Right cardiac atrium (tissue), 5 donors: ENCODE measurements at regions not wholly inside any gene's neighbourhood (a gene's known extent, or its start where the extent isn't known, plus 50 kb on each side); places are given as distances from the start of the nearest gene placed in this dataset.

Experiments
- ATAC-seq, 2 donors: fragments of 200-7000 bp; cut with Tn5 transposase; one replicate each; pipeline versions ENCODE4 v1.8.0 to v1.9.1; 2020; ENCODE audit warnings: moderate library complexity in 2 of 2, mild to moderate bottlenecking in 1 of 2
- DNase-seq, 3 donors: peaks; one replicate each; pipeline ENCODE4 v3.0.0-alpha.2; 2020
- H3K27ac ChIP-seq: one replicate; pipeline ENCODE4 v1.5.1; 2013; ENCODE audit warnings: mild to moderate bottlenecking, low read length, control low read depth, moderate library complexity
- H3K27me3 ChIP-seq: one replicate; pipeline ENCODE4 v1.6.1; 2013; ENCODE audit not compliant: control insufficient read depth, insufficient read depth
- H3K4me1 ChIP-seq: one replicate; pipeline ENCODE4 v1.6.1; 2013; ENCODE audit warnings: low read length; ENCODE audit not compliant: control insufficient read depth, insufficient read depth
- H3K4me3 ChIP-seq: one replicate; pipeline ENCODE4 v1.5.1; 2013; ENCODE audit warnings: low read length, control low read depth
- H3K9me3 ChIP-seq: one replicate; pipeline ENCODE4 v1.6.1; 2013; ENCODE audit warnings: low read length; ENCODE audit not compliant: control insufficient read depth
- WGBS: extraction: QIAGEN DNeasy Blood & Tissue Kit; methylation state at CpG from one replicate; pipeline ENCODE4 v1.1.7; 2013; 5-methylcytosine and 5-hydroxymethylcytosine counted together
- intact Hi-C, 4 donors: fragments of 100-400 bp; cut with DNase I; formaldehyde crosslinking; loops; one replicate each; pipeline versions ENCODE4 v1.11.0 to v1.14.0; 2022 to 2023
- donor health status: healthy with polysubstance abuse.
- donor health status: DM: no; HTN: yes; CAD: no.
- donor health status: DM: no; HTN: no; CAD: no.
- donor health status: DM: no; HTN: yes; CAD: no; lungs with severe emphysema.
- donor health status: DM: yes; HTN: yes; CAD: no.

- Histone ChIP-seq H3K9me3 (no peaks in the 10 kb centered on the region), H3K4me1 (no peaks in the 10 kb centered on the region), H3K27ac (no peak overlapping the region), H3K27me3 (no peaks in the 10 kb centered on the region), H3K4me3 (no peak overlapping the region)
- DNase-seq (no peak), ATAC-seq (no peak)
- intact Hi-C loops: loop anchor here in 1 of 4 donors (10.0 kb wide), 1 partner anchor 61 kb away; no protein-coding TSS in a partner anchor
- WGBS: 86% methylated on average over 10 of the region's 10 CpGs
Observed at GRCh38 chr9:28056006-28056405, 482.7 kb upstream of the C9orf72 start.

- H3K27me3 ChIP-seq: no peaks in the 10 kb centered on the region
- no peaks in the 10 kb centered on the region for H3K4me1 ChIP-seq
- H3K4me3 ChIP-seq: no peak overlapping the region
- no peak for ATAC-seq
- no peak overlapping the region for H3K27ac ChIP-seq
- no peaks in the 10 kb centered on the region for H3K9me3 ChIP-seq
- 82% methylated on average over 1 of the region's 1 CpG for WGBS
- no peak for DNase-seq
- intact Hi-C loops: loop anchor here in 1 of 4 donors (10.0 kb wide), 1 partner anchor 62 kb away; no protein-coding TSS in a partner anchor
Observed at GRCh38 chr9:28056466-28056865, 483.2 kb upstream of the C9orf72 start.

- 93% methylated on average over 8 of the region's 8 CpGs for WGBS
- Histone ChIP-seq H3K27ac (no peak overlapping the region), H3K27me3 (no peaks in the 10 kb centered on the region), H3K4me1 (no peaks in the 10 kb centered on the region), H3K4me3 (no peak overlapping the region), H3K9me3 (no peaks in the 10 kb centered on the region)
- ATAC-seq (no peak), DNase-seq (no peak)
- intact Hi-C loops: loop anchor here in 1 of 4 donors (10.0 kb wide), 1 partner anchor 64 kb away; no protein-coding TSS in a partner anchor
Observed at GRCh38 chr9:28059192-28059591, 485.9 kb upstream of the C9orf72 start.

GRCh38 chr9:28064241-28064815, 491.0 kb upstream of the C9orf72 start:
- H3K9me3 ChIP-seq: no peaks in the 10 kb centered on the region
- intact Hi-C loops: no loop called here
- 59% methylated on average over 9 of the region's 9 CpGs for WGBS
- H3K27ac ChIP-seq: no peak overlapping the region
- no peak for ATAC-seq
- DNase-seq: no peak
- no peaks in the 10 kb centered on the region for H3K27me3 ChIP-seq
- no peaks in the 10 kb centered on the region for H3K4me1 ChIP-seq
- no peak overlapping the region for H3K4me3 ChIP-seq

GRCh38 chr9:28073270-28073669, 500.0 kb upstream of the C9orf72 start:
- 12% methylated on average over 1 of the region's 1 CpG for WGBS

GRCh38 chr9:28079677-28080076, 506.4 kb upstream of the C9orf72 start:
- H3K27me3 ChIP-seq: no peaks in the 10 kb centered on the region
- no peak overlapping the region for H3K4me3 ChIP-seq
- WGBS: 87% methylated on average over 3 of the region's 3 CpGs
- no peak overlapping the region for H3K27ac ChIP-seq
- intact Hi-C loops: no loop called here
- H3K9me3 ChIP-seq: no peaks in the 10 kb centered on the region
- DNase-seq (no peak), ATAC-seq (no peak)
- H3K4me1 ChIP-seq: no peaks in the 10 kb centered on the region

More at GRCh38 chr9:28073270-28073669, 500.0 kb upstream of the C9orf72 start:
- no peaks in the 10 kb centered on the region for H3K9me3 ChIP-seq
- ATAC-seq (no peak), DNase-seq (peak in 2 of 3 donors; percentile 12 to 21)
- H3K27me3 ChIP-seq: no peaks in the 10 kb centered on the region
- no peak overlapping the region for H3K4me3 ChIP-seq
- intact Hi-C loops: loop anchor here in 1 of 4 donors (5.0 kb wide), 1 partner anchor 346 kb away; no protein-coding TSS in a partner anchor
- H3K27ac ChIP-seq: no peak overlapping the region
- no peaks in the 10 kb centered on the region for H3K4me1 ChIP-seq

- Histone ChIP-seq H3K4me1 (no peaks in the 10 kb centered on the region), H3K9me3 (no peaks in the 10 kb centered on the region), H3K4me3 (no peak overlapping the region), H3K27ac (no peak overlapping the region), H3K27me3 (no peaks in the 10 kb centered on the region)
- ATAC-seq: no peak
- DNase-seq: no peak
- 65% methylated on average over 3 of the region's 3 CpGs for WGBS
- intact Hi-C loops: no loop called here
Observed at GRCh38 chr9:28082671-28083070, 509.4 kb upstream of the C9orf72 start.

GRCh38 chr9:28086881-28087280, 513.6 kb upstream of the C9orf72 start:
- intact Hi-C loops: no loop called here
- ATAC-seq (no peak), DNase-seq (no peak)
- no peaks in the 10 kb centered on the region for H3K4me1 ChIP-seq
- H3K4me3 ChIP-seq: no peak overlapping the region
- H3K9me3 ChIP-seq: no peaks in the 10 kb centered on the region
- no peak overlapping the region for H3K27ac ChIP-seq
- no peaks in the 10 kb centered on the region for H3K27me3 ChIP-seq

GRCh38 chr9:28092981-28093936, 520.0 kb upstream of the C9orf72 start:
- no peak overlapping the region for H3K4me3 ChIP-seq
- no peaks in the 10 kb centered on the region for H3K27me3 ChIP-seq
- intact Hi-C loops: no loop called here
- no peak overlapping the region for H3K27ac ChIP-seq
- ATAC-seq (no peak), DNase-seq (no peak)
- no peaks in the 10 kb centered on the region for H3K4me1 ChIP-seq
- H3K9me3 ChIP-seq: no peaks in the 10 kb centered on the region
- WGBS: 55% methylated on average over 10 of the region's 10 CpGs

- Histone ChIP-seq H3K4me3 (no peak overlapping the region), H3K27ac (no peak overlapping the region), H3K9me3 (no peaks in the 10 kb centered on the region), H3K4me1 (no peaks in the 10 kb centered on the region), H3K27me3 (no peaks in the 10 kb centered on the region)
- WGBS: 51% methylated on average over 3 of the region's 3 CpGs
- ATAC-seq (no peak), DNase-seq (no peak)
- intact Hi-C loops: no loop called here
Observed at GRCh38 chr9:28101509-28101908, 528.2 kb upstream of the C9orf72 start.

GRCh38 chr9:28105001-28105400, 531.7 kb upstream of the C9orf72 start:
- no peaks in the 10 kb centered on the region for H3K9me3 ChIP-seq
- no peaks in the 10 kb centered on the region for H3K27me3 ChIP-seq
- no peak overlapping the region for H3K4me3 ChIP-seq
- no peaks in the 10 kb centered on the region for H3K4me1 ChIP-seq
- DNase-seq: no peak
- WGBS: 77% methylated on average over 2 of the region's 2 CpGs
- ATAC-seq: no peak
- intact Hi-C loops: no loop called here
- H3K27ac ChIP-seq: no peak overlapping the region
